ENCODE measurements at regions not wholly inside any gene's neighbourhood (a gene's known extent, or its start where the extent isn't known, plus 50 kb on each side); places are given as distances from the start of the nearest gene placed in this dataset.

DNA sequence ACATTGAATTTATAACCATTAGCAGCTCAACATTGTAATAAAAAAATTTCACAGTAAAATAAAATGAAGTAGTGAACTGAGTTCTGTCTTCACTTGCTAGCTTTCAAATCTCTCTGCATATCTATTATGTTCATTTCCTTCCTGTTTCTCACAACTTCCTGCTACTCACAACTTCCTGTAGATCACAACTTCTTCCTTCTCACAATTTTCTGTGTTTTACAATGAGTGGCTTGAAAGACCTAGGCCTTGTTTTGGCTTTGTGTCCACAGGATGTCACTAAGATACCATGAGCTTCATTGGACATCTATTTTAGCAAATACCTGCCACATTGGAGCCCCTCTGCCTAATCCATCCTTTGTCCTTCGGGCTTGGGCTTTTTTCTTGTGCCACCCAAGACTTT is 480.3 kb upstream of the ADAMTS16 start:
- FAIRE-seq, result no peak

DNA sequence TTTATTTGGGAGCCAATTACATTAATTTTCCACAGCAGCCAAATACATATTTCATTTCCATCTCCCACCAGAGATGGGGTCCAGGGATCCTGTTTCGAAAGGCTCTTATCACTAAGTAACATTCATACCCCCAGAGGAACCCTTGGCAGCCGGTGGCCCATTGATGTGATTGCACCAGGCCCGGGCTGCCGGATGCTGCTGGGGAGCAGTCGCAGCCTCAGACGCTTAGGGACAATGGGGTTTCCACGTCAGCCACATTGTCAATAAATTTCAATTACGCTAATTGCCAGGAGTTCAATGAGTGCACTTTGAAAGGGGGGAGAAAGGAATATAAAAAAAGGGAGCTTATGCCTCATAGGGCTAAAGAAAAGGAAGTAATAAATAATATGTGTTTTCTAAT is 478.8 kb upstream of the ADAMTS16 start:
- intact Hi-C loops (cut with micrococcal nuclease), result no loop called here
- DNase-seq (ENCODE audit: low read depth, low spot score), result no peak
- Histone ChIP-seq H2AFZ (ENCODE audit: low read depth, low read length) (no peak overlapping the region), H3K27ac (ENCODE audit: insufficient read depth, low read depth, low read length) (no peak overlapping the region), H3K4me1 (ENCODE audit: control insufficient read depth, extremely low read depth, insufficient read depth, low read length) (no peaks in the 10 kb centered on the region), H3K4me2 (ENCODE audit: insufficient read depth, low read length) (no peak overlapping the region), H3K27me3 (ENCODE audit: control insufficient read depth in 2 of 2, insufficient read depth in 2 of 2, low read length in 2 of 2) (no peaks in the 10 kb centered on the region), H3K79me2 (ENCODE audit: control insufficient read depth, insufficient read depth, low read length) (no peaks in the 10 kb centered on the region), H3K9me3 (replicated peaks; ENCODE audit: control insufficient read depth, insufficient read depth, low read length) (peaks cover 5% of the 10 kb centered on the region), H3K9ac (replicated peaks; ENCODE audit: extremely low read depth, insufficient read depth, low read length) (no peak overlapping the region), H4K20me1 (replicated peaks; ENCODE audit: control insufficient read depth, extremely low read depth, insufficient read depth, low read length) (no peaks in the 10 kb centered on the region), H3K4me3 (replicated peaks in 1 of 3; ENCODE audit: insufficient read depth in 1 of 3, low read depth in 1 of 3, low read length in 3 of 3) (no peak overlapping the region), H3K9me1 (replicated peaks; ENCODE audit: control insufficient read depth, extremely low read depth, insufficient read depth, low read length) (no peaks in the 10 kb centered on the region), H3K36me3 (ENCODE audit: control insufficient read depth in 2 of 2, extremely low read depth in 1 of 2, insufficient read depth in 2 of 2, low read length in 2 of 2) (no peaks in the 10 kb centered on the region)
- dilution Hi-C loops (cut with MboI; ENCODE audit: extremely low pct_ligation_motif_present, low sequenced_read_pairs), result no loop called here
- BruUV-seq (replicated peaks), result no TSS peak
- TF ChIP-seq POLR2AphosphoS5 (IDR thresholded peaks at IDR 0.05; ENCODE audit: insufficient read depth, low read depth, low read length) (no peak), EZH2 (IDR thresholded peaks at IDR 0.05; ENCODE audit: borderline replicate concordance, low read depth, low read length, severe bottlenecking) (no peak), FOS (IDR thresholded peaks at IDR 0.05; ENCODE audit: borderline replicate concordance, insufficient read depth, low read length) (no peak), POLR2A (IDR thresholded peaks at IDR 0.05; ENCODE audit: low read depth, low read length) (no peak), MYC (IDR thresholded peaks at IDR 0.05; ENCODE audit: low read depth, low read length) (no peak), GATA2 (IDR thresholded peaks at IDR 0.05; ENCODE audit: insufficient read depth, insufficient read length, low read depth, low read length) (no peak), JUN (IDR thresholded peaks at IDR 0.05; ENCODE audit: borderline replicate concordance, insufficient read depth, insufficient read length, low read depth) (no peak)
- TF ChIP-seq, protein P1, sequence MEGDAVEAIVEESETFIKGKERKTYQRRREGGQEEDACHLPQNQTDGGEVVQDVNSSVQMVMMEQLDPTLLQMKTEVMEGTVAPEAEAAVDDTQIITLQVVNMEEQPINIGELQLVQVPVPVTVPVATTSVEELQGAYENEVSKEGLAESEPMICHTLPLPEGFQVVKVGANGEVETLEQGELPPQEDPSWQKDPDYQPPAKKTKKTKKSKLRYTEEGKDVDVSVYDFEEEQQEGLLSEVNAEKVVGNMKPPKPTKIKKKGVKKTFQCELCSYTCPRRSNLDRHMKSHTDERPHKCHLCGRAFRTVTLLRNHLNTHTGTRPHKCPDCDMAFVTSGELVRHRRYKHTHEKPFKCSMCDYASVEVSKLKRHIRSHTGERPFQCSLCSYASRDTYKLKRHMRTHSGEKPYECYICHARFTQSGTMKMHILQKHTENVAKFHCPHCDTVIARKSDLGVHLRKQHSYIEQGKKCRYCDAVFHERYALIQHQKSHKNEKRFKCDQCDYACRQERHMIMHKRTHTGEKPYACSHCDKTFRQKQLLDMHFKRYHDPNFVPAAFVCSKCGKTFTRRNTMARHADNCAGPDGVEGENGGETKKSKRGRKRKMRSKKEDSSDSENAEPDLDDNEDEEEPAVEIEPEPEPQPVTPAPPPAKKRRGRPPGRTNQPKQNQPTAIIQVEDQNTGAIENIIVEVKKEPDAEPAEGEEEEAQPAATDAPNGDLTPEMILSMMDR (IDR thresholded peaks at IDR 0.05; ENCODE audit: extremely low read depth in 1 of 2, insufficient read depth in 1 of 2, low read depth in 1 of 2, low read length in 2 of 2), result no peak
- TF ChIP-seq, protein P2, sequence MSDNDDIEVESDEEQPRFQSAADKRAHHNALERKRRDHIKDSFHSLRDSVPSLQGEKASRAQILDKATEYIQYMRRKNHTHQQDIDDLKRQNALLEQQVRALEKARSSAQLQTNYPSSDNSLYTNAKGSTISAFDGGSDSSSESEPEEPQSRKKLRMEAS (IDR thresholded peaks at IDR 0.05; ENCODE audit: insufficient read depth, insufficient read length), result no peak
- ChIA-PET CTCF (no interaction called here), POLR2A (no interaction called here)
- no peak for FAIRE-seq

More for the DNA sequence above, 480.3 kb upstream of the ADAMTS16 start:
- no peak overlapping the region for H3K4me2 ChIP-seq (ENCODE audit: insufficient read depth, low read length)
- H3K9me3 ChIP-seq (replicated peaks; ENCODE audit: control insufficient read depth, insufficient read depth, low read length), result peaks cover 2% of the 10 kb centered on the region
- TF ChIP-seq, protein P1 (IDR thresholded peaks at IDR 0.05; ENCODE audit: extremely low read depth in 1 of 2, insufficient read depth in 1 of 2, low read depth in 1 of 2, low read length in 2 of 2), result no peak
- TF ChIP-seq POLR2AphosphoS5 (IDR thresholded peaks at IDR 0.05; ENCODE audit: insufficient read depth, low read depth, low read length) (no peak), MYC (IDR thresholded peaks at IDR 0.05; ENCODE audit: low read depth, low read length) (no peak), JUN (IDR thresholded peaks at IDR 0.05; ENCODE audit: borderline replicate concordance, insufficient read depth, insufficient read length, low read depth) (no peak), EZH2 (IDR thresholded peaks at IDR 0.05; ENCODE audit: borderline replicate concordance, low read depth, low read length, severe bottlenecking) (no peak), GATA2 (IDR thresholded peaks at IDR 0.05; ENCODE audit: insufficient read depth, insufficient read length, low read depth, low read length) (no peak), POLR2A (IDR thresholded peaks at IDR 0.05; ENCODE audit: low read depth, low read length) (no peak)
- TF ChIP-seq, protein P2 (IDR thresholded peaks at IDR 0.05; ENCODE audit: insufficient read depth, insufficient read length), result no peak
- H2AFZ ChIP-seq (ENCODE audit: low read depth, low read length), result no peak overlapping the region
- dilution Hi-C loops (cut with MboI; ENCODE audit: extremely low pct_ligation_motif_present, low sequenced_read_pairs), result no loop called here
- no TSS peak for BruUV-seq (replicated peaks)
- no peak for DNase-seq (ENCODE audit: low read depth, low spot score)
- no peaks in the 10 kb centered on the region for H3K36me3 ChIP-seq (ENCODE audit: control insufficient read depth in 2 of 2, extremely low read depth in 1 of 2, insufficient read depth in 2 of 2, low read length in 2 of 2)
- H3K4me1 ChIP-seq (ENCODE audit: control insufficient read depth, extremely low read depth, insufficient read depth, low read length), result no peaks in the 10 kb centered on the region
- no peak overlapping the region for H3K4me3 ChIP-seq (replicated peaks in 1 of 3; ENCODE audit: insufficient read depth in 1 of 3, low read depth in 1 of 3, low read length in 3 of 3)
- H3K9me1 ChIP-seq (replicated peaks; ENCODE audit: control insufficient read depth, extremely low read depth, insufficient read depth, low read length), result no peaks in the 10 kb centered on the region
- H3K9ac ChIP-seq (replicated peaks; ENCODE audit: extremely low read depth, insufficient read depth, low read length), result no peak overlapping the region
- H3K27ac ChIP-seq (ENCODE audit: insufficient read depth, low read depth, low read length), result no peak overlapping the region
- no peaks in the 10 kb centered on the region for H3K27me3 ChIP-seq (ENCODE audit: control insufficient read depth in 2 of 2, insufficient read depth in 2 of 2, low read length in 2 of 2)
- H4K20me1 ChIP-seq (replicated peaks; ENCODE audit: control insufficient read depth, extremely low read depth, insufficient read depth, low read length), result no peaks in the 10 kb centered on the region
- ChIA-PET CTCF (no interaction called here), POLR2A (no interaction called here)
- intact Hi-C loops (cut with micrococcal nuclease), result no loop called here
- H3K79me2 ChIP-seq (ENCODE audit: control insufficient read depth, insufficient read depth, low read length), result no peaks in the 10 kb centered on the region
